Uterus (tissue), 3 donors: ENCODE measurements at regions not wholly inside any gene's neighbourhood (a gene's known extent, or its start where the extent isn't known, plus 50 kb on each side); places are given as distances from the start of the nearest gene placed in this dataset.

Experiments used
- DNase-seq, 2 donors: peaks; one replicate each; pipeline ENCODE4 v3.0.0-alpha.2; 2019 to 2020
- H3K27ac ChIP-seq, 2 donors: fragments of 200-600 bp; sonication (generic); 1 replicate in 1 of 2; 2 replicates in 1 of 2; pipeline ENCODE4 v1.5.1; 2016 to 2018
- H3K27me3 ChIP-seq, 2 donors: fragments of 200-600 bp; sonication (generic); one replicate each; pipeline ENCODE4 v1.5.1; 2018 to 2019; ENCODE audit warnings: control low read depth in 1 of 2
- H3K36me3 ChIP-seq, 2 donors: fragments of 200-600 bp; sonication (generic); one replicate each; pipeline ENCODE4 v1.5.1; 2019; ENCODE audit warnings: control low read depth in 1 of 2
- H3K4me1 ChIP-seq, 2 donors: fragments of 200-600 bp; sonication (generic); one replicate each; pipeline ENCODE4 v1.5.1; 2018 to 2019; ENCODE audit warnings: control low read depth in 1 of 2
- H3K4me3 ChIP-seq, 2 donors: fragments of 200-600 bp; sonication (generic); 1 replicate in 1 of 2; 2 replicates in 1 of 2; pipeline ENCODE4 v1.5.1; 2018 to 2019; ENCODE audit warnings: mild to moderate bottlenecking in 1 of 2
- H3K9me3 ChIP-seq, 2 donors: fragments of 200-600 bp; sonication (generic); one replicate each; pipeline ENCODE4 v1.5.1; 2019; ENCODE audit warnings: control low read depth in 1 of 2
- CTCF ChIP-seq, 4 experiments: fragments of 200-600 bp in 2 of 4; fragments of 450-650 bp in 2 of 4; sonication (generic) in 2 of 4; IDR thresholded peaks; one replicate each; pipeline ENCODE4 v1.5.1; 2016 to 2019; ENCODE audit warnings: antibody characterized with exemption in 4 of 4, mild to moderate bottlenecking in 2 of 4, moderate library complexity in 1 of 4
- POLR2A ChIP-seq, 2 donors: fragments of 450-650 bp; IDR thresholded peaks; one replicate each; pipeline ENCODE4 v1.6.1; 2016; ENCODE audit warnings: antibody characterized with exemption in 2 of 2, mild to moderate bottlenecking in 1 of 2, moderate library complexity in 1 of 2
- intact Hi-C: fragments of 100-400 bp; cut with DNase I; formaldehyde crosslinking; loops from one replicate; pipeline ENCODE4 v1.15.1; 2023; ENCODE audit warnings: low total_unique reads
- donor health status: DM: yes; HTN: yes; CAD: no.

- Histone ChIP-seq H3K4me1 (no peaks in the 10 kb centered on the region), H3K9me3 (no peaks in the 10 kb centered on the region), H3K27ac (no peak overlapping the region), H3K36me3 (no peaks in the 10 kb centered on the region), H3K4me3 (no peak overlapping the region), H3K27me3 (no peaks in the 10 kb centered on the region)
- DNase-seq: no peak
- TF ChIP-seq POLR2A (IDR thresholded peaks at IDR 0.05) (no peak), CTCF (IDR thresholded peaks at IDR 0.05) (no peak)
- intact Hi-C loops: no loop called here
Observed at GRCh38 chrX:128601706-128602105, 549.5 kb upstream of the ACTRT1 start.

GRCh38 chrX:128599632-128600031, 547.4 kb upstream of the ACTRT1 start:
- no peaks in the 10 kb centered on the region for H3K36me3 ChIP-seq
- no peak overlapping the region for H3K4me3 ChIP-seq
- no peaks in the 10 kb centered on the region for H3K4me1 ChIP-seq
- no peaks in the 10 kb centered on the region for H3K27me3 ChIP-seq
- DNase-seq: no peak
- no peak overlapping the region for H3K27ac ChIP-seq
- no peaks in the 10 kb centered on the region for H3K9me3 ChIP-seq
- TF ChIP-seq POLR2A (IDR thresholded peaks at IDR 0.05): no peak
- no peak for TF ChIP-seq CTCF (IDR thresholded peaks at IDR 0.05)
- intact Hi-C loops: no loop called here

GRCh38 chrX:128582036-128582435, 529.8 kb upstream of the ACTRT1 start:
- TF ChIP-seq POLR2A (IDR thresholded peaks at IDR 0.05) (no peak), CTCF (IDR thresholded peaks at IDR 0.05) (no peak)
- Histone ChIP-seq H3K27me3 (no peaks in the 10 kb centered on the region), H3K27ac (no peak overlapping the region)

GRCh38 chrX:128581615-128582014, 529.4 kb upstream of the ACTRT1 start:
- H3K27ac ChIP-seq: no peak overlapping the region
- H3K4me1 ChIP-seq: no peaks in the 10 kb centered on the region
- intact Hi-C loops: no loop called here
- TF ChIP-seq POLR2A (IDR thresholded peaks at IDR 0.05) (no peak), CTCF (IDR thresholded peaks at IDR 0.05) (no peak)
- H3K4me3 ChIP-seq: no peak overlapping the region
- no peak for DNase-seq
- no peaks in the 10 kb centered on the region for H3K9me3 ChIP-seq
- no peaks in the 10 kb centered on the region for H3K36me3 ChIP-seq
- no peaks in the 10 kb centered on the region for H3K27me3 ChIP-seq

More at GRCh38 chrX:128582036-128582435, 529.8 kb upstream of the ACTRT1 start:
- Histone ChIP-seq H3K36me3 (no peaks in the 10 kb centered on the region), H3K9me3 (no peaks in the 10 kb centered on the region), H3K4me1 (no peaks in the 10 kb centered on the region), H3K4me3 (no peak overlapping the region)
- intact Hi-C loops: no loop called here
- DNase-seq: no peak

- H3K4me1 ChIP-seq: no peaks in the 10 kb centered on the region
- no peak for DNase-seq
- no peak overlapping the region for H3K27ac ChIP-seq
- TF ChIP-seq CTCF (IDR thresholded peaks at IDR 0.05): no peak
- no peak for TF ChIP-seq POLR2A (IDR thresholded peaks at IDR 0.05)
- no peaks in the 10 kb centered on the region for H3K9me3 ChIP-seq
- intact Hi-C loops: no loop called here
- no peaks in the 10 kb centered on the region for H3K36me3 ChIP-seq
- no peaks in the 10 kb centered on the region for H3K27me3 ChIP-seq
- no peak overlapping the region for H3K4me3 ChIP-seq
Observed at GRCh38 chrX:128543114-128543513, 490.9 kb upstream of the ACTRT1 start.
